ENCODE measurements at regions not wholly inside any gene's neighbourhood (a gene's known extent, or its start where the extent isn't known, plus 50 kb on each side); places are given as distances from the start of the nearest gene placed in this dataset.

GRCh38 chr6:82437701-82438100 is 74.1 kb downstream of the TPBG start:
- Histone ChIP-seq H3K36me3 (replicated peaks in 1 of 2) (no peaks in the 10 kb centered on the region), H3K4me3 (no peak overlapping the region), H3K27me3 (no peaks in the 10 kb centered on the region), H3K4me1 (replicated peaks in 1 of 2) (no peaks in the 10 kb centered on the region), H3K9me3 (replicated peaks in 1 of 3) (no peaks in the 10 kb centered on the region), H3K27ac (no peak overlapping the region)
- intact Hi-C loops (cut with DNase I), result no loop called here
- TF ChIP-seq POLR2A (IDR thresholded peaks at IDR 0.05), result no peak
- DNase-seq, result no peak

- no peaks in the 10 kb centered on the region for H3K27me3 ChIP-seq
- intact Hi-C loops (cut with DNase I), result no loop called here
- H3K4me3 ChIP-seq, result no peak overlapping the region
- H3K27ac ChIP-seq, result no peak overlapping the region
- DNase-seq, result no peak
- 65 to 79% (median 73%) methylated on average over 3 of the region's 3 CpGs for WGBS, 4 donors
- TF ChIP-seq POLR2A (IDR thresholded peaks at IDR 0.05) (no peak), CTCF (IDR thresholded peaks at IDR 0.05) (no peak)
- H3K4me1 ChIP-seq (replicated peaks in 1 of 2), result no peaks in the 10 kb centered on the region
- H3K36me3 ChIP-seq (replicated peaks in 1 of 2), result no peaks in the 10 kb centered on the region
- no peaks in the 10 kb centered on the region for H3K9me3 ChIP-seq (replicated peaks in 1 of 3)
Observed at GRCh38 chr6:82441047-82441855, 77.6 kb downstream of the TPBG start.

- H3K27ac ChIP-seq, result no peak overlapping the region
- H3K4me3 ChIP-seq, result no peak overlapping the region
- H3K9me3 ChIP-seq (replicated peaks in 1 of 3), result no peaks in the 10 kb centered on the region
- DNase-seq, result no peak
- intact Hi-C loops (cut with DNase I), result no loop called here
- TF ChIP-seq POLR2A (IDR thresholded peaks at IDR 0.05) (no peak), CTCF (IDR thresholded peaks at IDR 0.05) (no peak)
- no peaks in the 10 kb centered on the region for H3K36me3 ChIP-seq (replicated peaks in 1 of 2)
- no peaks in the 10 kb centered on the region for H3K27me3 ChIP-seq
- no peaks in the 10 kb centered on the region for H3K4me1 ChIP-seq (replicated peaks in 1 of 2)
- WGBS, 4 donors, result 58 to 73% (median 63%) methylated on average over 7 of the region's 7 CpGs
Observed at GRCh38 chr6:82442061-82442719, 78.6 kb downstream of the TPBG start.

DNA sequence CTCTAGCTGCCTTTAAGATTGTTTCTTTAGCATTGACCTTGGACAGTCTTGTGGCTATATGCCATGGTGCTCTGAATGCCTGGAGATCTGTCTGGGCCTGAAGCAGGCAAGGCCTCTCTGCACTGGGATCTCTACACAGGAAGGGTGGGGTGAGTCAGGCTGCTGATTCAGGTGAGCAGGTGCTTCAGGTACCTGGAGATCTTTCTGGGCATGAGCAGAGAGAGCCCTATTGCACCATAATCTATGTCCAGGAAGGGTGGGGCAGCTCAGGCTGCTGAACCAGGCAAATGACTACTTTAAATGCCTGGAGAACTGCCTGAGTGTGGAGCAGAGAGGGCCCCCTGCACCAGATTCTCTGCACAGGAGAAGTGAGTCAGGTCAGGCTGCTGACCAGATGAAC is 94.5 kb downstream of the TPBG start:
- TF ChIP-seq CTCF (IDR thresholded peaks at IDR 0.05) (no peak), POLR2A (IDR thresholded peaks at IDR 0.05) (no peak)
- no peak overlapping the region for H3K4me3 ChIP-seq
- no peaks in the 10 kb centered on the region for H3K9me3 ChIP-seq (replicated peaks in 1 of 3)
- no peaks in the 10 kb centered on the region for H3K27me3 ChIP-seq
- H3K4me1 ChIP-seq (replicated peaks in 1 of 2), result no peaks in the 10 kb centered on the region
- H3K27ac ChIP-seq, result no peak overlapping the region
- no peaks in the 10 kb centered on the region for H3K36me3 ChIP-seq (replicated peaks in 1 of 2)
- no peak for DNase-seq
- intact Hi-C loops (cut with DNase I), result no loop called here

DNA sequence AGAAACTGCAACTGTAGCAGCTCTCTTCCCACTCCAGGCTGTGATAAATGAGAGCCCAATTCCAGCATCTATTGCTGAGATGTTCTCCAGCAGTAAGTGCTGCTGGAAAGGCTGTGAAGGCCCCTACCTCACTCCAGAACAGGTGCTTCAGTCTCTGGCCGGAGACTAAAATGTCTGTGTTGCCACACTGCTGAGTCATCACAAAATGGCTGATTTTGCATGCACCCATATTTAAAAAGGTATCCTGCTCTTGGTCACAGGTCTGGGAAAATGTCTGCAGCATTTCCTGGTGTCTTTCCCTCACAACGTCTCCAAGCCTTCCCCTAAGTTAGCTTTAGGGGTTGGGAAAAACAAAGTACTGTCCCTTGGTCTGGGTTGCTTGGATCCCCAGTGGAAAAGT is 95.1 kb downstream of the TPBG start:
- TF ChIP-seq CTCF (IDR thresholded peaks at IDR 0.05) (no peak), POLR2A (IDR thresholded peaks at IDR 0.05) (no peak)
- Histone ChIP-seq H3K27me3 (no peaks in the 10 kb centered on the region), H3K9me3 (replicated peaks in 1 of 3) (no peaks in the 10 kb centered on the region), H3K4me1 (replicated peaks in 1 of 2) (no peaks in the 10 kb centered on the region), H3K36me3 (replicated peaks in 1 of 2) (no peaks in the 10 kb centered on the region), H3K4me3 (no peak overlapping the region), H3K27ac (no peak overlapping the region)
- 63 to 69% (median 65%) methylated on average over 2 of the region's 2 CpGs for WGBS, 4 donors
- intact Hi-C loops (cut with DNase I), result no loop called here
- no peak for DNase-seq
